GM12878 (cell line): ENCODE measurements at regions not wholly inside any gene's neighbourhood (a gene's known extent, or its start where the extent isn't known, plus 50 kb on each side); places are given as distances from the start of the nearest gene placed in this dataset.

Source experiments
- ATAC-seq: fragments of 200-7000 bp; cut with Tn5 transposase; 3 replicates; pipeline ENCODE4 v1.9.1; 2020; ENCODE audit warnings: mild to moderate bottlenecking, moderate library complexity
- BruUV-seq: library from RNA; stranded (reverse); fragments of 400-500 nt; replicated peaks from 2 replicates; lab custom pipeline; 2021; lab: Mats Ljungman, UMichigan
- CTCF ChIA-PET: fragments of 300-600 bp; sonication (Branson Sonifier 250); formaldehyde crosslinking; extraction: SDS; loops from one replicate; lab custom pipeline; 2021; ENCODE audit warnings: inconsistent platforms; lab: Yijun Ruan, JAX
- POLR2A ChIA-PET: fragments of 350-600 bp; formaldehyde crosslinking; extraction: SDS; loops from one replicate; lab custom pipeline; 2021; ENCODE audit warnings: inconsistent platforms; lab: Charles Lee
- RAD21 ChIA-PET: fragments of 300-600 bp; sonication (Branson Sonifier 250); formaldehyde crosslinking; loops from one replicate; lab custom pipeline; 2023; ENCODE audit warnings: antibody characterized with exemption; ENCODE audit not compliant: unreplicated experiment; lab: Charles Lee
- SMC1A ChIA-PET: fragments of 300-600 bp; sonication (Branson Sonifier 250); formaldehyde crosslinking; loops from one replicate; lab custom pipeline; 2023; ENCODE audit not compliant: unreplicated experiment, uncharacterized antibody; lab: Charles Lee
- DNase-seq: peaks from one replicate; pipeline ENCODE4 v3.0.0-alpha.2; 2011; ENCODE audit warnings: low read depth, low spot score
- FAIRE-seq: peaks from 3 replicates; lab custom pipeline; 2011; peaks lifted over from hg19 to GRCh38; lab: Jason Lieb, UNC
- H2AFZ ChIP-seq: 2 replicates; pipeline ENCODE4 v1.6.0; 2011; ENCODE audit warnings: low read depth, low read length, control low read depth; ENCODE audit not compliant: control insufficient read depth
- H3K27ac ChIP-seq: 2 replicates; pipeline ENCODE4 v1.5.1; 2011; ENCODE audit warnings: control low read depth; ENCODE audit not compliant: control insufficient read depth, insufficient read depth
- H3K27me3 ChIP-seq, 2 experiments: replicated peaks in 1 of 2; 2 replicates each; pipeline versions ENCODE4 v1.6.0 to v1.6.1; 2011; ENCODE audit warnings: low read length in 1 of 2; ENCODE audit not compliant: control insufficient read depth in 2 of 2, insufficient read depth in 2 of 2
- H3K36me3 ChIP-seq, 2 experiments: 2 replicates each; pipeline ENCODE4 v1.5.1; 2011; ENCODE audit warnings: low read length in 1 of 2; ENCODE audit not compliant: control insufficient read depth in 2 of 2, insufficient read depth in 2 of 2
- H3K4me1 ChIP-seq: 2 replicates; pipeline ENCODE4 v1.6.1; 2011; ENCODE audit warnings: mild to moderate bottlenecking, low read length, moderate library complexity, mixed read lengths; ENCODE audit not compliant: control insufficient read depth, insufficient read depth
- H3K4me2 ChIP-seq: 2 replicates; pipeline ENCODE4 v1.6.0; 2011; ENCODE audit warnings: control low read depth; ENCODE audit not compliant: control insufficient read depth, insufficient read depth
- H3K4me3 ChIP-seq: fragments of 200-600 bp; sonication (generic); 2 replicates; pipeline ENCODE4 v1.5.1; 2016
- H3K79me2 ChIP-seq: 2 replicates; pipeline ENCODE4 v1.6.0; 2011; ENCODE audit warnings: low read length; ENCODE audit not compliant: control insufficient read depth, insufficient read depth
- H3K9ac ChIP-seq: 2 replicates; pipeline ENCODE4 v1.8.0; 2011; ENCODE audit warnings: low read length, control low read depth, mixed read lengths; ENCODE audit not compliant: control insufficient read depth, insufficient read depth
- H3K9me3 ChIP-seq: replicated peaks from 3 replicates; pipeline ENCODE4 v1.5.1; 2011; ENCODE audit warnings: mild to moderate bottlenecking, low read length; ENCODE audit not compliant: control insufficient read depth, insufficient read depth
- H4K20me1 ChIP-seq: 2 replicates; pipeline ENCODE4 v1.6.0; 2011; ENCODE audit not compliant: control insufficient read depth, insufficient read depth
- BACH1 ChIP-seq: fragments of 450-650 bp; IDR thresholded peaks from 2 replicates; pipeline ENCODE4 v1.6.1; 2017; ENCODE audit warnings: mild to moderate bottlenecking, borderline replicate concordance
- CBX5 ChIP-seq: sonication (generic); IDR thresholded peaks from 2 replicates; pipeline ENCODE4 v1.6.1; 2016; ENCODE audit warnings: low read depth, moderate library complexity, mild to moderate bottlenecking, inconsistent platforms
- ESRRA ChIP-seq: IDR thresholded peaks from 2 replicates; pipeline ENCODE4 v1.6.1; 2012; ENCODE audit warnings: mild to moderate bottlenecking, low read length, improper control_type of control experiment
- IRF4 ChIP-seq: IDR thresholded peaks from 2 replicates; pipeline ENCODE4 v1.6.1; 2011; ENCODE audit warnings: low read depth, low read length
- POLR2AphosphoS5 ChIP-seq: IDR thresholded peaks from 2 replicates; pipeline ENCODE4 v1.6.1; 2011; ENCODE audit warnings: mild to moderate bottlenecking, low read length, inconsistent platforms
- RAD21 ChIP-seq: IDR thresholded peaks from 2 replicates; pipeline ENCODE4 v1.6.1; 2011; ENCODE audit warnings: mild to moderate bottlenecking, low read depth, low read length, moderate library complexity; ENCODE audit not compliant: insufficient read depth
- RAD51 ChIP-seq: fragments of 450-650 bp; IDR thresholded peaks from 2 replicates; pipeline ENCODE4 v1.6.1; 2016; ENCODE audit warnings: moderate library complexity, mild to moderate bottlenecking, inconsistent platforms
- SREBF2 ChIP-seq: IDR thresholded peaks from 2 replicates; pipeline ENCODE4 v1.6.1; 2012; ENCODE audit warnings: mild to moderate bottlenecking, low read length
- SUPT20H ChIP-seq: IDR thresholded peaks from 2 replicates; pipeline ENCODE4 v1.6.1; 2011; ENCODE audit warnings: low read depth, mild to moderate bottlenecking, low read length, moderate library complexity, borderline replicate concordance; ENCODE audit not compliant: control insufficient read depth
- TCF7 ChIP-seq: IDR thresholded peaks from 2 replicates; pipeline ENCODE4 v1.6.1; 2014; ENCODE audit warnings: antibody characterized with exemption, borderline replicate concordance
- YY1 ChIP-seq: IDR thresholded peaks from 2 replicates; pipeline ENCODE4 v1.6.1; 2011; ENCODE audit warnings: low read depth, mild to moderate bottlenecking, low read length
- WGBS: methylation state at CpG from one replicate; pipeline ENCODE4 v1.1.6; 2016; ENCODE audit warnings: low lambda C conversion rate; ENCODE audit not compliant: insufficient replicate concordance, insufficient coverage; ENCODE audit errors: missing lambda C conversion rate; 5-methylcytosine and 5-hydroxymethylcytosine counted together
- in situ Hi-C: fragments of 300-500 bp; cut with MboI; formaldehyde crosslinking; loops from 9 replicates; pipeline ENCODE4 v1.14.3; 2018; ENCODE audit warnings: mixed read lengths
- intact Hi-C: fragments of 100-400 bp; cut with micrococcal nuclease; formaldehyde crosslinking; loops from one replicate; pipeline ENCODE4 v1.14.2; 2022; ENCODE audit not compliant: unreplicated experiment
- TF ChIP-seq, protein P1 (sequence below): IDR thresholded peaks from 2 replicates; pipeline ENCODE4 v1.6.1; 2011; ENCODE audit warnings: low read depth, mild to moderate bottlenecking, low read length, moderate library complexity, borderline replicate concordance; ENCODE audit errors: extremely low read depth
- TF ChIP-seq, protein P2 (sequence below): fragments of 450-650 bp; IDR thresholded peaks from 2 replicates; pipeline ENCODE4 v1.6.1; 2018; ENCODE audit warnings: borderline replicate concordance, mild to moderate bottlenecking; ENCODE audit not compliant: partially characterized antibody
- TF ChIP-seq, protein P3 (sequence below): fragments of 450-650 bp; formaldehyde crosslinking; IDR thresholded peaks from 2 replicates; pipeline ENCODE4 v1.4.0; 2020; ENCODE audit warnings: mild to moderate bottlenecking, moderate library complexity
- TF ChIP-seq, protein P4 (sequence below): IDR thresholded peaks from 2 replicates; pipeline ENCODE4 v1.6.1; 2012; ENCODE audit warnings: low read depth, low read length, improper control_type of control experiment
- TF ChIP-seq, protein P5 (sequence below): IDR thresholded peaks from 2 replicates; pipeline ENCODE4 v1.6.1; 2011; ENCODE audit warnings: low read depth, low read length, improper control_type of control experiment, borderline replicate concordance

DNA sequence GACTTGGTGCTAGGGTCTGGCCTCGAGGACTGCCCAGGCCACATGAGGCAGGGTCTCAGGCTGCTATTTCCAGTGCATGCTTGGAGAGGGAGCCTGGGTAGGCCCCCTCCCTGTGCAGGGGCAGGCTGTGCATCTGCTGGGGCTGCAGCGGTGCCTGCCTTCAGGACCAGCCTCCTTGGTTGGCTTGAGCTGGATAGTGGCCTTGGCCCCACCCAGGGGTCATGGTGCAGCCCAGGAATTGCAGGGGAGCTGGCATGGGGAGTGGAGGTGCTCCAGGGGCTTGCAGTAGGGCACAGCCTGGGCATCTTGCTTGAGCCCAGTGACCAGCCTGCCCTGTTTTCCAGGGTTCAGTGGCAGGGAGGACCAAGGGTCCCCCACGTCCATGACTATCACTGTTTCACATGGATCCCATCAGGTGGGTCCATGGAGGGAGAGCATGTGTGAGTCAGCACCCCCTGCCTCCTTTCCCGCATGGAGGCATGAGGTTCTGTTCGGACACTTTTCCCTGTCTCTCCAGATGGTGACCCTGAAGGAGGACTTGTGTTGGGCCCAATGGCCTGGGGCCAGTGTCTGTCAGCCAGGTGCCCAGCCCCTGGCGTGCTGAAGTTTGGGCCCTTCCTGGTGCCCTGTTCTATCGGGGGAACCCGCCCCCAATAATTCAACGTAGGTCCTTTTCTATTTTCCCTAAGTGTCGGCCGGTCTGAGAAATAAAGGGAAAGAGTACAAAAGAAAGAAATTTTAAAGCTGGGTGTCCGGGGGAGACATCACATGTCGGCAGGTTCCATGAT is 218.6 kb downstream of the SNRPN start:
- Histone ChIP-seq H3K4me2 (no peak overlapping the region), H3K79me2 (no peaks in the 10 kb centered on the region), H3K27me3 (no peaks in the 10 kb centered on the region), H3K27ac (no peak overlapping the region), H2AFZ (no peak overlapping the region), H3K4me3 (no peak overlapping the region), H3K9me3 (no peaks in the 10 kb centered on the region; the same call in 2 of the 3 replicates), H3K4me1 (no peaks in the 10 kb centered on the region), H4K20me1 (no peaks in the 10 kb centered on the region), H3K36me3 (no peaks in the 10 kb centered on the region), H3K9ac (no peak overlapping the region)
- ChIA-PET POLR2A (no interaction called here), CTCF (no interaction called here), SMC1A (no interaction called here), RAD21 (no interaction called here)
- DNase-seq (no peak), ATAC-seq (no peak), FAIRE-seq (no peak)
- in situ Hi-C loops (no loop called here), intact Hi-C loops (no loop called here)
- BruUV-seq: no TSS peak
- WGBS: 34% methylated on average over 13 of the region's 13 CpGs
- TF ChIP-seq, protein P1, sequence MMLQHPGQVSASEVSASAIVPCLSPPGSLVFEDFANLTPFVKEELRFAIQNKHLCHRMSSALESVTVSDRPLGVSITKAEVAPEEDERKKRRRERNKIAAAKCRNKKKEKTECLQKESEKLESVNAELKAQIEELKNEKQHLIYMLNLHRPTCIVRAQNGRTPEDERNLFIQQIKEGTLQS: no peak
- TF ChIP-seq ESRRA (no peak), TCF7 (no peak), SREBF2 (no peak), SUPT20H (no peak), BACH1 (no peak), POLR2AphosphoS5 (no peak), RAD51 (no peak), YY1 (no peak), RAD21 (no peak), CBX5 (no peak), IRF4 (no peak)
- TF ChIP-seq, protein P2, sequence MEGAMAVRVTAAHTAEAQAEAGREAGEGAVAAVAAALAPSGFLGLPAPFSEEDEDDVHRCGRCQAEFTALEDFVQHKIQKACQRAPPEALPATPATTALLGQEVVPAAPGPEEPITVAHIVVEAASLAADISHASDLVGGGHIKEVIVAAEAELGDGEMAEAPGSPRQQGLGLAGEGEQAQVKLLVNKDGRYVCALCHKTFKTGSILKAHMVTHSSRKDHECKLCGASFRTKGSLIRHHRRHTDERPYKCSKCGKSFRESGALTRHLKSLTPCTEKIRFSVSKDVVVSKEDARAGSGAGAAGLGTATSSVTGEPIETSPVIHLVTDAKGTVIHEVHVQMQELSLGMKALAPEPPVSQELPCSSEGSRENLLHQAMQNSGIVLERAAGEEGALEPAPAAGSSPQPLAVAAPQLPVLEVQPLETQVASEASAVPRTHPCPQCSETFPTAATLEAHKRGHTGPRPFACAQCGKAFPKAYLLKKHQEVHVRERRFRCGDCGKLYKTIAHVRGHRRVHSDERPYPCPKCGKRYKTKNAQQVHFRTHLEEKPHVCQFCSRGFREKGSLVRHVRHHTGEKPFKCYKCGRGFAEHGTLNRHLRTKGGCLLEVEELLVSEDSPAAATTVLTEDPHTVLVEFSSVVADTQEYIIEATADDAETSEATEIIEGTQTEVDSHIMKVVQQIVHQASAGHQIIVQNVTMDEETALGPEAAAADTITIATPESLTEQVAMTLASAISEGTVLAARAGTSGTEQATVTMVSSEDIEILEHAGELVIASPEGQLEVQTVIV: no peak
- TF ChIP-seq, protein P3, sequence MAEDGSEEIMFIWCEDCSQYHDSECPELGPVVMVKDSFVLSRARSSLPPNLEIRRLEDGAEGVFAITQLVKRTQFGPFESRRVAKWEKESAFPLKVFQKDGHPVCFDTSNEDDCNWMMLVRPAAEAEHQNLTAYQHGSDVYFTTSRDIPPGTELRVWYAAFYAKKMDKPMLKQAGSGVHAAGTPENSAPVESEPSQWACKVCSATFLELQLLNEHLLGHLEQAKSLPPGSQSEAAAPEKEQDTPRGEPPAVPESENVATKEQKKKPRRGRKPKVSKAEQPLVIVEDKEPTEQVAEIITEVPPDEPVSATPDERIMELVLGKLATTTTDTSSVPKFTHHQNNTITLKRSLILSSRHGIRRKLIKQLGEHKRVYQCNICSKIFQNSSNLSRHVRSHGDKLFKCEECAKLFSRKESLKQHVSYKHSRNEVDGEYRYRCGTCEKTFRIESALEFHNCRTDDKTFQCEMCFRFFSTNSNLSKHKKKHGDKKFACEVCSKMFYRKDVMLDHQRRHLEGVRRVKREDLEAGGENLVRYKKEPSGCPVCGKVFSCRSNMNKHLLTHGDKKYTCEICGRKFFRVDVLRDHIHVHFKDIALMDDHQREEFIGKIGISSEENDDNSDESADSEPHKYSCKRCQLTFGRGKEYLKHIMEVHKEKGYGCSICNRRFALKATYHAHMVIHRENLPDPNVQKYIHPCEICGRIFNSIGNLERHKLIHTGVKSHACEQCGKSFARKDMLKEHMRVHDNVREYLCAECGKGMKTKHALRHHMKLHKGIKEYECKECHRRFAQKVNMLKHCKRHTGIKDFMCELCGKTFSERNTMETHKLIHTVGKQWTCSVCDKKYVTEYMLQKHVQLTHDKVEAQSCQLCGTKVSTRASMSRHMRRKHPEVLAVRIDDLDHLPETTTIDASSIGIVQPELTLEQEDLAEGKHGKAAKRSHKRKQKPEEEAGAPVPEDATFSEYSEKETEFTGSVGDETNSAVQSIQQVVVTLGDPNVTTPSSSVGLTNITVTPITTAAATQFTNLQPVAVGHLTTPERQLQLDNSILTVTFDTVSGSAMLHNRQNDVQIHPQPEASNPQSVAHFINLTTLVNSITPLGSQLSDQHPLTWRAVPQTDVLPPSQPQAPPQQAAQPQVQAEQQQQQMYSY (CRISPR knock-in tag): no peak
- TF ChIP-seq, protein P4, sequence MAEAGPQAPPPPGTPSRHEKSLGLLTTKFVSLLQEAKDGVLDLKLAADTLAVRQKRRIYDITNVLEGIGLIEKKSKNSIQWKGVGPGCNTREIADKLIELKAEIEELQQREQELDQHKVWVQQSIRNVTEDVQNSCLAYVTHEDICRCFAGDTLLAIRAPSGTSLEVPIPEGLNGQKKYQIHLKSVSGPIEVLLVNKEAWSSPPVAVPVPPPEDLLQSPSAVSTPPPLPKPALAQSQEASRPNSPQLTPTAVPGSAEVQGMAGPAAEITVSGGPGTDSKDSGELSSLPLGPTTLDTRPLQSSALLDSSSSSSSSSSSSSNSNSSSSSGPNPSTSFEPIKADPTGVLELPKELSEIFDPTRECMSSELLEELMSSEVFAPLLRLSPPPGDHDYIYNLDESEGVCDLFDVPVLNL: no peak
- TF ChIP-seq, protein P5, sequence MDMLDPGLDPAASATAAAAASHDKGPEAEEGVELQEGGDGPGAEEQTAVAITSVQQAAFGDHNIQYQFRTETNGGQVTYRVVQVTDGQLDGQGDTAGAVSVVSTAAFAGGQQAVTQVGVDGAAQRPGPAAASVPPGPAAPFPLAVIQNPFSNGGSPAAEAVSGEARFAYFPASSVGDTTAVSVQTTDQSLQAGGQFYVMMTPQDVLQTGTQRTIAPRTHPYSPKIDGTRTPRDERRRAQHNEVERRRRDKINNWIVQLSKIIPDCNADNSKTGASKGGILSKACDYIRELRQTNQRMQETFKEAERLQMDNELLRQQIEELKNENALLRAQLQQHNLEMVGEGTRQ: no peak
